ENCODE measurements at regions not wholly inside any gene's neighbourhood (a gene's known extent, or its start where the extent isn't known, plus 50 kb on each side); places are given as distances from the start of the nearest gene placed in this dataset.

DNA sequence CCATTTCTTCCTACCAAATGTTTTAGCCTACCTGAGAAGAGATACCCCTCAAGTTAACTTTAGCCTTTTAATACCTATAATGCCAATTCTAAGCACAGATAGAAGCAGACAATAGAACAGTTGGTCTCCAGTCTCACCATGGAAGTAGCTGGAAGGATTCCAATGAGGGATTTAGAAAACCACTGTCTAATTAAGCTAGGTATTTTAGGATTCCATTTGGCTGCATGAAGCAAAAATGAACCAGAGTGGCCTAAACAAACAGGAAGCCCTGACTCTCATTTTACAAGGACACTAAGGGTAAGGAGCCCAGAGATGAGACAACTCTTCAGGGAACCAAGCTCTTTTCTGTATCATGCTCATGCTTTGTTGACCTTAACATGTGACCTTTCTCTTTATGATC, 199.2 kb downstream of the ALDH8A1 start:
- TF ChIP-seq POLR2AphosphoS5 (IDR thresholded peaks at IDR 0.05), result no peak
- TF ChIP-seq, protein P1, sequence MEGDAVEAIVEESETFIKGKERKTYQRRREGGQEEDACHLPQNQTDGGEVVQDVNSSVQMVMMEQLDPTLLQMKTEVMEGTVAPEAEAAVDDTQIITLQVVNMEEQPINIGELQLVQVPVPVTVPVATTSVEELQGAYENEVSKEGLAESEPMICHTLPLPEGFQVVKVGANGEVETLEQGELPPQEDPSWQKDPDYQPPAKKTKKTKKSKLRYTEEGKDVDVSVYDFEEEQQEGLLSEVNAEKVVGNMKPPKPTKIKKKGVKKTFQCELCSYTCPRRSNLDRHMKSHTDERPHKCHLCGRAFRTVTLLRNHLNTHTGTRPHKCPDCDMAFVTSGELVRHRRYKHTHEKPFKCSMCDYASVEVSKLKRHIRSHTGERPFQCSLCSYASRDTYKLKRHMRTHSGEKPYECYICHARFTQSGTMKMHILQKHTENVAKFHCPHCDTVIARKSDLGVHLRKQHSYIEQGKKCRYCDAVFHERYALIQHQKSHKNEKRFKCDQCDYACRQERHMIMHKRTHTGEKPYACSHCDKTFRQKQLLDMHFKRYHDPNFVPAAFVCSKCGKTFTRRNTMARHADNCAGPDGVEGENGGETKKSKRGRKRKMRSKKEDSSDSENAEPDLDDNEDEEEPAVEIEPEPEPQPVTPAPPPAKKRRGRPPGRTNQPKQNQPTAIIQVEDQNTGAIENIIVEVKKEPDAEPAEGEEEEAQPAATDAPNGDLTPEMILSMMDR (IDR thresholded peaks at IDR 0.05), result no peak
- no peak for TF ChIP-seq POLR2A (IDR thresholded peaks at IDR 0.05)
- no peak for TF ChIP-seq EP300 (IDR thresholded peaks at IDR 0.05)
